GM18870 (cell line): ENCODE measurements at regions not wholly inside any gene's neighbourhood (a gene's known extent, or its start where the extent isn't known, plus 50 kb on each side); places are given as distances from the start of the nearest gene placed in this dataset.
"Not testable (repeated sequence)": the region's sequence is repeated elsewhere in the genome, so short reads cannot be mapped to it uniquely, and the experiment has no call there.

Experiments used
- ATAC-seq: cut with Tn5 transposase; IDR thresholded peaks from one replicate; pipeline ENCODE4 v1.9.1; 2021; ENCODE audit warnings: moderate library complexity; ENCODE audit not compliant: unreplicated experiment

GRCh38 chr10:7070950-7071349, 339.9 kb downstream of the SFMBT2 start:
- ATAC-seq = no peak

- ATAC-seq = no peak
Measured at GRCh38 chr10:7069706-7070105, 341.1 kb downstream of the SFMBT2 start.

- no peak for ATAC-seq
Measured at GRCh38 chr10:7056216-7056615, 354.6 kb downstream of the SFMBT2 start.

- ATAC-seq = no peak
Measured at GRCh38 chr10:7054915-7055314, 355.9 kb downstream of the SFMBT2 start.

GRCh38 chr10:7053195-7053594, 357.6 kb downstream of the SFMBT2 start:
- ATAC-seq = no peak

GRCh38 chr10:7050024-7050423, 360.8 kb downstream of the SFMBT2 start:
- ATAC-seq = not testable (repeated sequence)

GRCh38 chr10:7048061-7048460, 362.8 kb downstream of the SFMBT2 start:
- no peak for ATAC-seq

GRCh38 chr10:7046615-7047014, 364.2 kb downstream of the SFMBT2 start:
- ATAC-seq = peak; percentile 56

GRCh38 chr10:7045891-7046599, 364.8 kb downstream of the SFMBT2 start:
- peak; percentile 76 for ATAC-seq

- ATAC-seq = no peak
Measured at GRCh38 chr10:7043055-7043653, 367.7 kb downstream of the SFMBT2 start.

- no peak for ATAC-seq
Measured at GRCh38 chr10:7042419-7043054, 368.3 kb downstream of the SFMBT2 start.

GRCh38 chr10:7042000-7042399, 368.8 kb downstream of the SFMBT2 start:
- no peak for ATAC-seq

GRCh38 chr10:7040681-7041080, 370.2 kb downstream of the SFMBT2 start:
- no peak for ATAC-seq

GRCh38 chr10:7039859-7040258, 371.0 kb downstream of the SFMBT2 start:
- ATAC-seq = no peak

GRCh38 chr10:7038416-7038815, 372.4 kb downstream of the SFMBT2 start:
- no peak for ATAC-seq

- not testable (repeated sequence) for ATAC-seq
Measured at GRCh38 chr10:7037434-7037833, 373.4 kb downstream of the SFMBT2 start.

GRCh38 chr10:7036951-7037350, 373.9 kb downstream of the SFMBT2 start:
- no peak for ATAC-seq

GRCh38 chr10:7035126-7035761, 375.6 kb downstream of the SFMBT2 start:
- ATAC-seq = no peak

- no peak for ATAC-seq
Measured at GRCh38 chr10:7033031-7033430, 377.8 kb downstream of the SFMBT2 start.

GRCh38 chr10:7030134-7030855, 380.5 kb downstream of the SFMBT2 start:
- ATAC-seq = no peak

GRCh38 chr10:7029672-7030071, 381.2 kb downstream of the SFMBT2 start:
- no peak for ATAC-seq
